H1 (cell line): ENCODE measurements at regions not wholly inside any gene's neighbourhood (a gene's known extent, or its start where the extent isn't known, plus 50 kb on each side); places are given as distances from the start of the nearest gene placed in this dataset.

ENCODE experiments used
- ATF2 ChIP-seq: IDR thresholded peaks from 2 replicates; pipeline ENCODE4 v1.6.1; 2012; ENCODE audit warnings: low read length, inconsistent platforms
- BCL11A ChIP-seq, 2 experiments: IDR thresholded peaks; one replicate each; pipeline ENCODE4 v1.6.1; 2011; ENCODE audit warnings: low read depth in 2 of 2, low read length in 2 of 2, mild to moderate bottlenecking in 2 of 2
- CBX8 ChIP-seq: fragments of 300-800, 300-1000 bp; sonication (generic); IDR thresholded peaks from 2 replicates; pipeline ENCODE4 v1.7.1; 2016; ENCODE audit warnings: low read depth, low read length, borderline replicate concordance
- CHD7 ChIP-seq: fragments of 300-600 bp; sonication (generic); IDR thresholded peaks from 2 replicates; pipeline ENCODE4 v1.7.1; 2012; ENCODE audit warnings: low read length, moderate library complexity, mild to moderate bottlenecking, inconsistent platforms; ENCODE audit not compliant: insufficient replicate concordance
- HDAC6 ChIP-seq: IDR thresholded peaks from one replicate; pipeline ENCODE4 v1.7.1; 2012; ENCODE audit warnings: low read depth, mild to moderate bottlenecking, inconsistent platforms, low read length, moderate library complexity
- RBBP5 ChIP-seq: IDR thresholded peaks from 2 replicates; pipeline ENCODE4 v1.7.1; 2012; ENCODE audit warnings: low read depth, mild to moderate bottlenecking, inconsistent platforms, low read length, moderate library complexity, borderline replicate concordance
- RNF2 ChIP-seq: fragments of 200-900, 300-1000 bp; sonication (generic); IDR thresholded peaks from 2 replicates; pipeline ENCODE4 v1.7.1; 2016; ENCODE audit warnings: borderline replicate concordance, low read depth, mild to moderate bottlenecking, antibody characterized with exemption, low read length; ENCODE audit not compliant: poor library complexity, severe bottlenecking; ENCODE audit errors: missing control alignments
- TAF7 ChIP-seq: optimal IDR thresholded peaks from 2 replicates; pipeline ENCODE3; 2011; ENCODE audit warnings: low read depth, mild to moderate bottlenecking, inconsistent platforms, low read length, moderate library complexity, borderline replicate concordance
- TEAD4 ChIP-seq: IDR thresholded peaks from 2 replicates; pipeline ENCODE4 v1.6.1; 2012; ENCODE audit warnings: low read depth, low read length, inconsistent platforms, mixed read lengths

DNA sequence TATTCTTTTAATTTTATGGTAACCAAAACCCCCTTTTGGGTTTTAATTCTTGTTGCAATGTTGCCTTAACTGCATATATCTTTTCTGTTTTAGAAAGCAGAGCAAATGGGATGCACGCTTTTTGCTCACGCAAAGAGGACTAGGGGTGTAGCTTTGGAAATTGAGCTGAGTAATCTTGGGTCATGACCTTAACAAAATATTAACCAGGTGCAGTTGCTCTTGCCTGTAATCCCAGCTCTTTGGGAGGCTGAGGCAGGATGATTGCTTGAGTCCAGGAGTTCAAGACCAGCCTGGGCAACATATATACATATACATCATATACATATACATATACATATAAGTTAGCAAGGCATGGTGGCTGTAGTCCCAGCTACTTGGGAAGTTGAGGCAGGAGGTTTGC lies 172.9 kb upstream of the BMPER start (continued):
- TF ChIP-seq CHD7 (no peak), RNF2 (no peak), CBX8 (no peak), RBBP5 (no peak), TAF7 (no peak), TEAD4 (no peak), ATF2 (no peak), HDAC6 (no peak), BCL11A (IDR thresholded peaks at IDR 0.05; ENCODE audit: low read depth in 2 of 2, low read length in 2 of 2) (no peak)
